AG09319 (cell line): ENCODE measurements at regions not wholly inside any gene's neighbourhood (a gene's known extent, or its start where the extent isn't known, plus 50 kb on each side); places are given as distances from the start of the nearest gene placed in this dataset.

Experiments
- DNase-seq: peaks from one replicate; pipeline ENCODE4 v3.0.0-alpha.2; 2010; ENCODE audit warnings: low read depth; ENCODE audit errors: extremely low read depth
- CTCF ChIP-seq: IDR thresholded peaks from 2 replicates; pipeline ENCODE4 v1.5.1; 2011; ENCODE audit warnings: low read depth, mild to moderate bottlenecking, inconsistent platforms, low read length, moderate library complexity

- DNase-seq = no peak
- TF ChIP-seq CTCF = no peak
Measured at GRCh38 chr4:111454961-111455360, 690.3 kb upstream of the FAM241A start.

GRCh38 chr4:111464251-111465045 is 680.8 kb upstream of the FAM241A start:
- no peak for DNase-seq
- no peak for TF ChIP-seq CTCF

- TF ChIP-seq CTCF = no peak
- no peak for DNase-seq
Measured at GRCh38 chr4:111466811-111467604, 678.2 kb upstream of the FAM241A start.

- peak; percentile 10 for DNase-seq
- TF ChIP-seq CTCF = peak; percentile 60
Measured at GRCh38 chr4:111475001-111475400, 670.3 kb upstream of the FAM241A start.

GRCh38 chr4:111475666-111476065 is 669.6 kb upstream of the FAM241A start:
- no peak for TF ChIP-seq CTCF
- no peak for DNase-seq

- TF ChIP-seq CTCF = no peak
- no peak for DNase-seq
Measured at GRCh38 chr4:111480510-111480909, 664.7 kb upstream of the FAM241A start.
